ENCODE measurements at regions not wholly inside any gene's neighbourhood (a gene's known extent, or its start where the extent isn't known, plus 50 kb on each side); places are given as distances from the start of the nearest gene placed in this dataset.

DNA sequence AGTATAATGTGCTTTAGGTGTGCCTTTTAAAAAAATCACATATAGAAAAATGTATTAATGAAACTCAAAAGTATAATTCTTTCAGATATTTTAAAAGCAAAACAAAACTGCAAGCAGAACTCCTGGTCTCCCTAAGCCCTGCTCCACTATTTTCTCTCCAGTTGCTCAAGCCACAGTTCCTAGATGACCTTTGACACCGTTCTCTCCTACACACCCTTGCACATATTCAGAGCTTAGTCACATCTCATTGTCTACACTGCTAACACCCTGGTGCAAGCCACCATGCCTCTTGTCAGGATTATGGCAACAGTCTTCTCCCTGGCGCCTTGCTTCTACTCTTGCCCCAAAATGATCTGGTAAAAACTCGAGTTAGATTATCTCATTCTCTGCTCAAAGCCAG lies 50.2 kb upstream of the ROR1 start:
- peaks cover 0 to 8% (median 5%) of the 10 kb centered on the region in 3 experiments; a peak in 4 of 7 replicates for H3K36me3 Mint-ChIP-seq (ENCODE audit: insufficient read depth in 1 of 3, low read depth in 3 of 3)
- WGBS (ENCODE audit: extremely low coverage, insufficient read length, low lambda C conversion rate), result no CpG with 5 or more reads among the region's 3 CpGs

More for the DNA sequence above, 50.2 kb upstream of the ROR1 start:
- Histone ChIP-seq H3K4me2 (ENCODE audit: insufficient read depth, insufficient read length, low read length) (no peak overlapping the region), H2AFZ (ENCODE audit: low read length) (no peak overlapping the region), H3K56ac (ENCODE audit: insufficient read length, low read depth, low read length) (no peak overlapping the region), H3K27ac (ENCODE audit: insufficient read length, low read depth, low read length) (no peak overlapping the region), H3K18ac (ENCODE audit: insufficient read length, low read depth, low read length) (no peak overlapping the region), H2BK15ac (ENCODE audit: low read depth, low read length) (no peak overlapping the region), H4K20me1 (ENCODE audit: control insufficient read depth, insufficient read depth, insufficient read length) (no peaks in the 10 kb centered on the region), H4K5ac (ENCODE audit: insufficient read length, low read depth, low read length) (no peak overlapping the region), H3K79me2 (ENCODE audit: insufficient read depth, low read length) (no peaks in the 10 kb centered on the region), H3K23me2 (ENCODE audit: insufficient read length, low read depth, low read length, poor library complexity, severe bottlenecking) (no peaks in the 10 kb centered on the region), H4K8ac (replicated peaks; ENCODE audit: insufficient read length, low read depth, low read length) (no peak overlapping the region), H3T11ph (ENCODE audit: low read length) (no peak overlapping the region), H3K23ac (ENCODE audit: insufficient read length, low read depth, low read length) (no peak overlapping the region), H3K79me1 (ENCODE audit: insufficient read depth, low read depth, low read length, poor library complexity, severe bottlenecking) (no peaks in the 10 kb centered on the region), H3K9me3 (ENCODE audit: control insufficient read depth, low read depth, low read length) (no peaks in the 10 kb centered on the region), H2BK20ac (ENCODE audit: low read depth, low read length, poor library complexity, severe bottlenecking) (no peak overlapping the region), H4K91ac (ENCODE audit: insufficient read length, low read depth, low read length) (no peak overlapping the region), H2AK5ac (ENCODE audit: insufficient read length, low read length) (no peak overlapping the region), H2BK5ac (ENCODE audit: insufficient read length, low read length) (no peak overlapping the region), H3K14ac (ENCODE audit: insufficient read depth, low read length) (no peak overlapping the region), H3K27me3 (ENCODE audit: insufficient read depth, low read length) (no peaks in the 10 kb centered on the region), H2BK12ac (ENCODE audit: insufficient read length, low read depth, low read length) (no peak overlapping the region), H2BK120ac (ENCODE audit: low read depth, low read length, poor library complexity, severe bottlenecking) (no peak overlapping the region), H3K4ac (ENCODE audit: low read depth, low read length) (no peak overlapping the region), H3K9ac (ENCODE audit: extremely low read depth, insufficient read length, low read length) (no peak overlapping the region), H3K4me1 (ENCODE audit: insufficient read depth, low read length) (peaks cover 8% of the 10 kb centered on the region; the same call in 1 of the 2 replicates)
- Mint-ChIP-seq H3K9me3 (peaks cover 11 to 12% of the 10 kb centered on the region in 2 experiments), H3K4me3 (no peak overlapping the region), H3K27me3 (ENCODE audit: low read depth) (peaks cover 2% of the 10 kb centered on the region; the same call in 1 of the 2 replicates), H3K27ac (0 out of 7 replicates have a peak overlapping the region, but pooled peaks of 1 of the 3 experiments have one; percentile 11), H3K4me1 (peaks cover 18 to 23% of the 10 kb centered on the region in 2 experiments)
- TF ChIP-seq, protein P1, sequence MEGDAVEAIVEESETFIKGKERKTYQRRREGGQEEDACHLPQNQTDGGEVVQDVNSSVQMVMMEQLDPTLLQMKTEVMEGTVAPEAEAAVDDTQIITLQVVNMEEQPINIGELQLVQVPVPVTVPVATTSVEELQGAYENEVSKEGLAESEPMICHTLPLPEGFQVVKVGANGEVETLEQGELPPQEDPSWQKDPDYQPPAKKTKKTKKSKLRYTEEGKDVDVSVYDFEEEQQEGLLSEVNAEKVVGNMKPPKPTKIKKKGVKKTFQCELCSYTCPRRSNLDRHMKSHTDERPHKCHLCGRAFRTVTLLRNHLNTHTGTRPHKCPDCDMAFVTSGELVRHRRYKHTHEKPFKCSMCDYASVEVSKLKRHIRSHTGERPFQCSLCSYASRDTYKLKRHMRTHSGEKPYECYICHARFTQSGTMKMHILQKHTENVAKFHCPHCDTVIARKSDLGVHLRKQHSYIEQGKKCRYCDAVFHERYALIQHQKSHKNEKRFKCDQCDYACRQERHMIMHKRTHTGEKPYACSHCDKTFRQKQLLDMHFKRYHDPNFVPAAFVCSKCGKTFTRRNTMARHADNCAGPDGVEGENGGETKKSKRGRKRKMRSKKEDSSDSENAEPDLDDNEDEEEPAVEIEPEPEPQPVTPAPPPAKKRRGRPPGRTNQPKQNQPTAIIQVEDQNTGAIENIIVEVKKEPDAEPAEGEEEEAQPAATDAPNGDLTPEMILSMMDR (conservative IDR thresholded peaks at IDR 0.05), result no peak
- no peak for DNase-seq

Data from H9 (cell line).